HFFc6 (cell line): ENCODE measurements at regions not wholly inside any gene's neighbourhood (a gene's known extent, or its start where the extent isn't known, plus 50 kb on each side); places are given as distances from the start of the nearest gene placed in this dataset.
A peak's percentile ranks its signal among the peaks of the same experiment; 100 is the strongest.

Experiments used
- DNase-seq: peaks from one replicate; pipeline ENCODE4 v3.0.0-alpha.2; 2018
- H3K27ac Mint-ChIP-seq: 2 replicates; pipeline ENCODE4 v1.8.0; 2020; ENCODE audit warnings: mild to moderate bottlenecking, mixed read lengths
- H3K27me3 Mint-ChIP-seq: 2 replicates; pipeline ENCODE4 v1.8.0; 2021; ENCODE audit warnings: mild to moderate bottlenecking, moderate library complexity, mixed read lengths; ENCODE audit not compliant: insufficient read depth
- H3K36me3 Mint-ChIP-seq: 2 replicates; pipeline ENCODE4 v1.8.0; 2021; ENCODE audit warnings: low read depth, mixed read lengths
- H3K4me1 Mint-ChIP-seq: 2 replicates; pipeline ENCODE4 v1.8.0; 2020; ENCODE audit warnings: low read depth, mixed read lengths
- H3K4me3 Mint-ChIP-seq: 2 replicates; pipeline ENCODE4 v1.8.0; 2020; ENCODE audit warnings: mild to moderate bottlenecking, moderate library complexity, mixed read lengths
- H3K9me3 Mint-ChIP-seq: 2 replicates; pipeline ENCODE4 v1.8.0; 2020; ENCODE audit warnings: mild to moderate bottlenecking, mixed read lengths
- TF ChIP-seq, protein P1 (sequence below): fragments of 200-600 bp; sonication (generic); IDR thresholded peaks from 2 replicates; pipeline ENCODE4 v1.5.0; 2021; ENCODE audit warnings: antibody characterized with exemption, mild to moderate bottlenecking

- TF ChIP-seq, protein P1, sequence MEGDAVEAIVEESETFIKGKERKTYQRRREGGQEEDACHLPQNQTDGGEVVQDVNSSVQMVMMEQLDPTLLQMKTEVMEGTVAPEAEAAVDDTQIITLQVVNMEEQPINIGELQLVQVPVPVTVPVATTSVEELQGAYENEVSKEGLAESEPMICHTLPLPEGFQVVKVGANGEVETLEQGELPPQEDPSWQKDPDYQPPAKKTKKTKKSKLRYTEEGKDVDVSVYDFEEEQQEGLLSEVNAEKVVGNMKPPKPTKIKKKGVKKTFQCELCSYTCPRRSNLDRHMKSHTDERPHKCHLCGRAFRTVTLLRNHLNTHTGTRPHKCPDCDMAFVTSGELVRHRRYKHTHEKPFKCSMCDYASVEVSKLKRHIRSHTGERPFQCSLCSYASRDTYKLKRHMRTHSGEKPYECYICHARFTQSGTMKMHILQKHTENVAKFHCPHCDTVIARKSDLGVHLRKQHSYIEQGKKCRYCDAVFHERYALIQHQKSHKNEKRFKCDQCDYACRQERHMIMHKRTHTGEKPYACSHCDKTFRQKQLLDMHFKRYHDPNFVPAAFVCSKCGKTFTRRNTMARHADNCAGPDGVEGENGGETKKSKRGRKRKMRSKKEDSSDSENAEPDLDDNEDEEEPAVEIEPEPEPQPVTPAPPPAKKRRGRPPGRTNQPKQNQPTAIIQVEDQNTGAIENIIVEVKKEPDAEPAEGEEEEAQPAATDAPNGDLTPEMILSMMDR: no peak
- Mint-ChIP-seq H3K4me3 (no peak overlapping the region), H3K36me3 (peaks cover 9% of the 10 kb centered on the region; the same call in 1 of the 2 replicates), H3K4me1 (peaks cover 44% of the 10 kb centered on the region), H3K27me3 (peaks cover 10% of the 10 kb centered on the region), H3K9me3 (peaks cover 11% of the 10 kb centered on the region; the same call in 1 of the 2 replicates), H3K27ac (no peak overlapping the region)
- no peak for DNase-seq
Observed at GRCh38 chr12:124689631-124690030, 122.2 kb upstream of the NCOR2 start.

DNA sequence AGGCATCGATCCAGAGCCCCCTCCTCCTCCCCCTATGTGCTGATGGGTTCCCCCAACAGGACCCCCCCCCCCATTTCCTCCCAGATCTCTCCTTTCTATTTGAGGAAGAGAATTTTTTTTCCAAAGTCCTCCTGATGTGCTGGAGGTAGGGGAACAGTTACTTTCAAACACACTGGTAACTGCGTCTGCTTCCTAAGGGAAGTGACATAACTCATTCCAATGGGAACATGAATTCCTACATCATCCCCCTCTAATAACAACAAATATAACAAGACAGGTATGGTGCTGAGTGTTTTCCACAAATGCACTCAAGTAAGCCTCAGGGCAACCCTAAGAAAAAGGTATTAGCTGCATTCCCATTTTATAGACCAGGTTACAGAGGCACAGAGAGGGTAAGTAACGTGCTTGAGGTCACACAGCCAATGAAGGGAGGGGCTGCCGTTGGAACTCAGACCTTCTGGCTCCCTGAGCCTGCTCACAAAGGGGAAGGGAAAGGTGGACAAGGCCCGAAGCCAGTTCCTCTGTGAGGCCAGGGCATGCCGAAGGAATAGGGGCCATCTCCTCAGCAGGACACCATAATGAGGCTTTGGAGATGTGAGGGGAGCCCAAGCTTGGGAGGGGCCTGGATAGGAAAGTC lies 121.1 kb upstream of the NCOR2 start:
- peaks cover 9% of the 10 kb centered on the region; the same call in 1 of the 2 replicates for H3K36me3 Mint-ChIP-seq
- H3K4me3 Mint-ChIP-seq: no peak overlapping the region
- H3K9me3 Mint-ChIP-seq: peaks cover 11% of the 10 kb centered on the region; the same call in 1 of the 2 replicates
- H3K27me3 Mint-ChIP-seq: peaks cover 10% of the 10 kb centered on the region
- H3K4me1 Mint-ChIP-seq: peaks cover 50% of the 10 kb centered on the region
- no peak for DNase-seq
- TF ChIP-seq, protein P1: no peak
- H3K27ac Mint-ChIP-seq: no peak overlapping the region

DNA sequence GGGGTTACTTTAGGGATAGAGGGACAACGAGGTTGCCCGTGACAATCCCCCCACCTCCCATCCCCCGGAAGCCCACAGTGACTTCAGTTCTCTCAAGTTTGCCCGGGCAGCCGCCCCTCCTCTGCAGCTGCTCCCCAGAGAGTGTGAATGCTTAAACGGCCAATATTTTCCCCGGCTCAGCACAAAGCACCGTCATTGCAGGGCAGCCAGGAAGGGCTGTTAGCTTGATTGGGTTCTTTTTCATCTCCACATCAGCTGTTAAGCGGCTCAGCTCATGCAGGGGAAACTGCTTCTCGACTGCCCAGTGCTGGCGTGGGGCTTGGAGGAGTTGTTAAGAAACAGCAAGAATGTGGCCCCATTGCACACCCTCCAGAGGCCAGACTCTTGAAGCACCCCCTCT lies 120.5 kb upstream of the NCOR2 start:
- Mint-ChIP-seq H3K4me1 (peaks cover 56% of the 10 kb centered on the region), H3K27me3 (peaks cover 14% of the 10 kb centered on the region), H3K27ac (no peak overlapping the region), H3K4me3 (no peak overlapping the region), H3K36me3 (peaks cover 9% of the 10 kb centered on the region; the same call in 1 of the 2 replicates), H3K9me3 (peaks cover 11% of the 10 kb centered on the region; the same call in 1 of the 2 replicates)
- DNase-seq: no peak
- TF ChIP-seq, protein P1: no peak

GRCh38 chr12:124687174-124687902 lies 119.9 kb upstream of the NCOR2 start:
- H3K27ac Mint-ChIP-seq: peak overlapping the region; percentile 27; the same call in 1 of the 2 replicates
- peaks cover 6% of the 10 kb centered on the region; the same call in 1 of the 2 replicates for H3K36me3 Mint-ChIP-seq
- H3K27me3 Mint-ChIP-seq: peaks cover 14% of the 10 kb centered on the region
- peaks cover 60% of the 10 kb centered on the region for H3K4me1 Mint-ChIP-seq
- peaks cover 11% of the 10 kb centered on the region; the same call in 1 of the 2 replicates for H3K9me3 Mint-ChIP-seq
- DNase-seq: no peak
- TF ChIP-seq, protein P1: no peak
- H3K4me3 Mint-ChIP-seq: no peak overlapping the region

GRCh38 chr12:124686370-124687173 lies 119.2 kb upstream of the NCOR2 start:
- peaks cover 4% of the 10 kb centered on the region; the same call in 1 of the 2 replicates for H3K36me3 Mint-ChIP-seq
- no peak for DNase-seq
- TF ChIP-seq, protein P1: no peak
- peak overlapping the region; percentile 80 for H3K4me3 Mint-ChIP-seq
- peaks cover 67% of the 10 kb centered on the region for H3K4me1 Mint-ChIP-seq
- peaks cover 4% of the 10 kb centered on the region; the same call in 1 of the 2 replicates for H3K9me3 Mint-ChIP-seq
- peak overlapping the region; percentile 76 for H3K27ac Mint-ChIP-seq
- H3K27me3 Mint-ChIP-seq: peaks cover 13% of the 10 kb centered on the region
